ENCODE measurements at regions not wholly inside any gene's neighbourhood (a gene's known extent, or its start where the extent isn't known, plus 50 kb on each side); places are given as distances from the start of the nearest gene placed in this dataset.

GRCh38 chr15:39310633-39311032, 270.2 kb upstream of the THBS1 start:
- no peak for TF ChIP-seq ESRRG (CRISPR knock-in tag; IDR thresholded peaks at IDR 0.05)
- no peak for TF ChIP-seq CREB5 (CRISPR knock-in tag; IDR thresholded peaks at IDR 0.05; ENCODE audit: low read depth)
- no peak for TF ChIP-seq ZNF565 (CRISPR knock-in tag; conservative IDR thresholded peaks at IDR 0.05; ENCODE audit: low read depth)
- TF ChIP-seq, protein P1, sequence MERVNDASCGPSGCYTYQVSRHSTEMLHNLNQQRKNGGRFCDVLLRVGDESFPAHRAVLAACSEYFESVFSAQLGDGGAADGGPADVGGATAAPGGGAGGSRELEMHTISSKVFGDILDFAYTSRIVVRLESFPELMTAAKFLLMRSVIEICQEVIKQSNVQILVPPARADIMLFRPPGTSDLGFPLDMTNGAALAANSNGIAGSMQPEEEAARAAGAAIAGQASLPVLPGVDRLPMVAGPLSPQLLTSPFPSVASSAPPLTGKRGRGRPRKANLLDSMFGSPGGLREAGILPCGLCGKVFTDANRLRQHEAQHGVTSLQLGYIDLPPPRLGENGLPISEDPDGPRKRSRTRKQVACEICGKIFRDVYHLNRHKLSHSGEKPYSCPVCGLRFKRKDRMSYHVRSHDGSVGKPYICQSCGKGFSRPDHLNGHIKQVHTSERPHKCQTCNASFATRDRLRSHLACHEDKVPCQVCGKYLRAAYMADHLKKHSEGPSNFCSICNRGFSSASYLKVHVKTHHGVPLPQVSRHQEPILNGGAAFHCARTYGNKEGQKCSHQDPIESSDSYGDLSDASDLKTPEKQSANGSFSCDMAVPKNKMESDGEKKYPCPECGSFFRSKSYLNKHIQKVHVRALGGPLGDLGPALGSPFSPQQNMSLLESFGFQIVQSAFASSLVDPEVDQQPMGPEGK (CRISPR knock-in tag; IDR thresholded peaks at IDR 0.05; ENCODE audit: borderline replicate concordance): no peak
- TF ChIP-seq ZNF8 (CRISPR knock-in tag; IDR thresholded peaks at IDR 0.05): no peak
- TF ChIP-seq TOX (CRISPR knock-in tag; IDR thresholded peaks at IDR 0.05; ENCODE audit: borderline replicate concordance): no peak
- TF ChIP-seq ZFP3 (CRISPR knock-in tag; IDR thresholded peaks at IDR 0.05): no peak
- no peak for TF ChIP-seq SNAI2 (CRISPR knock-in tag; IDR thresholded peaks at IDR 0.05)
- no peak for TF ChIP-seq PPARA (CRISPR knock-in tag; IDR thresholded peaks at IDR 0.05; ENCODE audit: borderline replicate concordance)
- TF ChIP-seq CSDC2 (CRISPR knock-in tag; IDR thresholded peaks at IDR 0.05): no peak
- no peak for TF ChIP-seq POU6F1 (CRISPR knock-in tag; IDR thresholded peaks at IDR 0.05; ENCODE audit: borderline replicate concordance, low read depth)
- no peak for ATAC-seq

- no peak for TF ChIP-seq TSHZ2 (CRISPR knock-in tag; IDR thresholded peaks at IDR 0.05)
- TF ChIP-seq SNAI2 (CRISPR knock-in tag; IDR thresholded peaks at IDR 0.05): no peak
- TF ChIP-seq ISL1 (CRISPR knock-in tag; IDR thresholded peaks at IDR 0.05): no peak
- no peak for TF ChIP-seq ZNF8 (CRISPR knock-in tag; IDR thresholded peaks at IDR 0.05)
- no peak for TF ChIP-seq TOX (CRISPR knock-in tag; IDR thresholded peaks at IDR 0.05; ENCODE audit: borderline replicate concordance)
- no peak for TF ChIP-seq ESRRG (CRISPR knock-in tag; IDR thresholded peaks at IDR 0.05)
- TF ChIP-seq ZNF70 (CRISPR knock-in tag; IDR thresholded peaks at IDR 0.05): no peak
- no peak for TF ChIP-seq PPARA (CRISPR knock-in tag; IDR thresholded peaks at IDR 0.05; ENCODE audit: borderline replicate concordance)
- TF ChIP-seq ZNF565 (CRISPR knock-in tag; conservative IDR thresholded peaks at IDR 0.05; ENCODE audit: low read depth): no peak
- TF ChIP-seq ZFP3 (CRISPR knock-in tag; IDR thresholded peaks at IDR 0.05): no peak
- no peak for TF ChIP-seq OSR1 (CRISPR knock-in tag; IDR thresholded peaks at IDR 0.05)
- no peak for ATAC-seq
Observed at GRCh38 chr15:39312984-39313383, 267.9 kb upstream of the THBS1 start.

GRCh38 chr15:39313467-39313866, 267.4 kb upstream of the THBS1 start:
- ATAC-seq: no peak
- TF ChIP-seq ZFP30 (CRISPR knock-in tag; IDR thresholded peaks at IDR 0.05) (no peak), TCF4 (CRISPR knock-in tag; IDR thresholded peaks at IDR 0.05; ENCODE audit: borderline replicate concordance) (no peak), PPARA (CRISPR knock-in tag; IDR thresholded peaks at IDR 0.05; ENCODE audit: borderline replicate concordance) (no peak), TSHZ2 (CRISPR knock-in tag; IDR thresholded peaks at IDR 0.05) (no peak), CSDC2 (CRISPR knock-in tag; IDR thresholded peaks at IDR 0.05) (no peak), ESRRG (CRISPR knock-in tag; IDR thresholded peaks at IDR 0.05) (no peak), ZC3H10 (CRISPR knock-in tag; IDR thresholded peaks at IDR 0.05) (no peak), ZNF8 (CRISPR knock-in tag; IDR thresholded peaks at IDR 0.05) (no peak), SNAI2 (CRISPR knock-in tag; IDR thresholded peaks at IDR 0.05) (no peak), ISL1 (CRISPR knock-in tag; IDR thresholded peaks at IDR 0.05) (no peak), ZFP3 (CRISPR knock-in tag; IDR thresholded peaks at IDR 0.05) (no peak), ZNF565 (CRISPR knock-in tag; conservative IDR thresholded peaks at IDR 0.05; ENCODE audit: low read depth) (no peak), RARB (CRISPR knock-in tag; IDR thresholded peaks at IDR 0.05) (no peak)
- TF ChIP-seq, protein P1 (CRISPR knock-in tag; IDR thresholded peaks at IDR 0.05; ENCODE audit: borderline replicate concordance): no peak
